ENCODE measurements at regions not wholly inside any gene's neighbourhood (a gene's known extent, or its start where the extent isn't known, plus 50 kb on each side); places are given as distances from the start of the nearest gene placed in this dataset.
"Not testable (repeated sequence)": the region's sequence is repeated elsewhere in the genome, so short reads cannot be mapped to it uniquely, and the experiment has no call there.

GRCh38 chr2:217362286-217362685 lies 502.4 kb upstream of the TNP1 start:
- DNase-seq, result no peak

- DNase-seq, result no peak
Observed at GRCh38 chr2:217361483-217361880, 501.6 kb upstream of the TNP1 start.

GRCh38 chr2:217360781-217361482 lies 501.1 kb upstream of the TNP1 start:
- no peak for DNase-seq

GRCh38 chr2:217360111-217360510 lies 500.2 kb upstream of the TNP1 start:
- no peak for DNase-seq

- DNase-seq, result no peak
Observed at GRCh38 chr2:217357886-217358620, 498.2 kb upstream of the TNP1 start.

GRCh38 chr2:217356781-217357180 lies 496.9 kb upstream of the TNP1 start:
- no peak for DNase-seq

- DNase-seq, result no peak
Observed at GRCh38 chr2:217356142-217356541, 496.3 kb upstream of the TNP1 start.

GRCh38 chr2:217353591-217353990 lies 493.7 kb upstream of the TNP1 start:
- no peak for DNase-seq

- DNase-seq, result no peak
Observed at GRCh38 chr2:217351378-217351777, 491.5 kb upstream of the TNP1 start.

- DNase-seq, result no peak
Observed at GRCh38 chr2:217349251-217349650, 489.4 kb upstream of the TNP1 start.

- DNase-seq, result not testable (repeated sequence)
Observed at GRCh38 chr2:217347630-217348029, 487.8 kb upstream of the TNP1 start.

GRCh38 chr2:217346043-217346442 lies 486.2 kb upstream of the TNP1 start:
- not testable (repeated sequence) for DNase-seq

GRCh38 chr2:217340899-217341298 lies 481.0 kb upstream of the TNP1 start:
- no peak for DNase-seq

GRCh38 chr2:217340176-217340575 lies 480.3 kb upstream of the TNP1 start:
- DNase-seq, result no peak

- no peak for DNase-seq
Observed at GRCh38 chr2:217339753-217340152, 479.9 kb upstream of the TNP1 start.

- no peak for DNase-seq
Observed at GRCh38 chr2:217338306-217338916, 478.5 kb upstream of the TNP1 start.

GRCh38 chr2:217337771-217338170 lies 477.9 kb upstream of the TNP1 start:
- DNase-seq, result no peak

GRCh38 chr2:217336694-217337093 lies 476.8 kb upstream of the TNP1 start:
- no peak for DNase-seq

GRCh38 chr2:217335341-217335966 lies 475.6 kb upstream of the TNP1 start:
- DNase-seq, result no peak

- DNase-seq, result no peak
Observed at GRCh38 chr2:217334561-217334960, 474.7 kb upstream of the TNP1 start.

- DNase-seq, result no peak
Observed at GRCh38 chr2:217332866-217333265, 473.0 kb upstream of the TNP1 start.

- no peak for DNase-seq
Observed at GRCh38 chr2:217332417-217332791, 472.5 kb upstream of the TNP1 start.

GRCh38 chr2:217331523-217332416 lies 471.9 kb upstream of the TNP1 start:
- no peak for DNase-seq
